Psoas muscle (tissue), 7 donors: ENCODE measurements at regions not wholly inside any gene's neighbourhood (a gene's known extent, or its start where the extent isn't known, plus 50 kb on each side); places are given as distances from the start of the nearest gene placed in this dataset.

Experiments used
- ATAC-seq, 4 donors: fragments of 200-7000 bp; cut with Tn5 transposase; one replicate each; pipeline ENCODE4 v1.9.1; 2020; ENCODE audit warnings: moderate library complexity in 3 of 4, mild to moderate bottlenecking in 2 of 4
- DNase-seq, 2 donors: peaks; one replicate each; pipeline ENCODE4 v3.0.0-alpha.2; 2020
- H3K27ac ChIP-seq: fragments of 200-600 bp; one replicate; pipeline ENCODE4 v1.8.0; 2022
- H3K27me3 ChIP-seq, 3 donors: fragments of 200-600 bp in 1 of 3; one replicate each; pipeline versions ENCODE4 v1.6.1 to v1.8.0; 2013 to 2022; ENCODE audit warnings: low read length in 2 of 3, mild to moderate bottlenecking in 2 of 3, moderate library complexity in 1 of 3; ENCODE audit not compliant: insufficient read depth in 3 of 3
- H3K36me3 ChIP-seq, 2 donors: fragments of 200-600 bp in 1 of 2; one replicate each; pipeline versions ENCODE4 v1.6.1 to v1.8.0; 2013 to 2022; ENCODE audit warnings: low read depth in 1 of 2, mild to moderate bottlenecking in 1 of 2, moderate library complexity in 1 of 2; ENCODE audit not compliant: insufficient read depth in 1 of 2
- H3K4me1 ChIP-seq: fragments of 200-600 bp; one replicate; pipeline ENCODE4 v1.8.0; 2022
- H3K4me3 ChIP-seq: fragments of 200-600 bp; one replicate; pipeline ENCODE4 v1.8.0; 2022; ENCODE audit warnings: mild to moderate bottlenecking
- H3K9me3 ChIP-seq: fragments of 200-600 bp; one replicate; pipeline ENCODE4 v1.8.0; 2022
- CTCF ChIP-seq: fragments of 200-600 bp; IDR thresholded peaks from one replicate; pipeline ENCODE4 v1.8.0; 2022; ENCODE audit warnings: antibody characterized with exemption
- WGBS, 3 donors: extraction: QIAGEN DNeasy Blood & Tissue Kit; methylation state at CpG; one replicate each; pipeline versions ENCODE4 v1.1.6 to v1.1.7; 2013; 5-methylcytosine and 5-hydroxymethylcytosine counted together
- intact Hi-C, 2 donors: fragments of 100-400 bp; cut with DNase I; formaldehyde crosslinking; loops; one replicate each; pipeline versions ENCODE4 v1.11.0 to v1.14.2; 2022
- donor health status: healthy with polysubstance abuse.
- donor health status: DM: no; HTN: no; CAD: no; lungs with moderate emphysema.
- donor health status: Bipolar disorder and iron deficiency.
- donor health status: healthy.
- donor health status: DM: yes; HTN: yes; CAD: no.
- donor health status: DM: no; HTN: no; CAD: no.
- donor health status: DM: yes; HTN: yes; CAD: no.

DNA sequence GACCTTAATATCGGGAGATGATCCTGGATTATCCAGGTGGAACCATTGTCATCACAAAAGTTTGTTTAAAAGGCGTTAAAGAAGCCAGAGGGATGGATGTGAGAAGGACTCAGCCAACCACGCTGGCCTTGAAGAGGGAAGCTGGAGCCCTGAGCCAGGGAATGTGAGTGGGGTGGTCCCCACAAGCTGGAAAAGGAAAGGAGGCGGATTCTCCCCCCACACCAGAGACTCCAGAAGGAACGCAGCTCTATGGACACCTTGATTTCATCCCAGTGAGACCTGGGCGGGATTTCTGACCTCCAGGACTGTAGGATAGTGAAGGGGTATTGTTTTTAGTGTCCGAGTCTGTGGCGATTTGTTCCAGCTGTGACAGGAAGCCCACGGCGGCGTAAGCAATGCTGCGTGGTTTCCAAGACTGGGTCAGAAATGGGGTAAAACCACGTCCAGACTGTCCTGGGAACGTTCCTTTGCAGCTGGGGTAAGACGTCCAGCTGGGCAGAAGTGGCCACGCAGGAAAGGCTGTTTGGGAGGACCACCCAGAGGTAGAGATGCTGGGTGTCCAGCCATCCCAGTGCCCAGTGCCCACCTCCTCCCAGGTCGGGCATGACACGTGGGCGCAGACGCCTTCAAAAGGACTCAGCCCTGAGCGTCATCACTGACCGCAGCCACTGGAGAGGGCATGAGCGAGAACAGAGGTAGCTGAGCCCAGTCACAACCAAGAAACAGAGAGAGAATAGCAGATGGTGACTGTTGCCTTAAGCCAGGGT lies 125.4 kb upstream of the USP29 start:
- no peak for TF ChIP-seq CTCF
- ATAC-seq: no peak
- H3K4me3 ChIP-seq: no peak overlapping the region
- WGBS, 3 donors: 70 to 76% (median 75%) methylated on average over 23 of the region's 23 CpGs
- H3K27me3 ChIP-seq: no peaks in the 10 kb centered on the region
- H3K9me3 ChIP-seq: peaks cover 3% of the 10 kb centered on the region
- H3K36me3 ChIP-seq: no peaks in the 10 kb centered on the region
- DNase-seq: no peak
- intact Hi-C loops: no loop called here
- H3K4me1 ChIP-seq: no peaks in the 10 kb centered on the region
- H3K27ac ChIP-seq: no peak overlapping the region

DNA sequence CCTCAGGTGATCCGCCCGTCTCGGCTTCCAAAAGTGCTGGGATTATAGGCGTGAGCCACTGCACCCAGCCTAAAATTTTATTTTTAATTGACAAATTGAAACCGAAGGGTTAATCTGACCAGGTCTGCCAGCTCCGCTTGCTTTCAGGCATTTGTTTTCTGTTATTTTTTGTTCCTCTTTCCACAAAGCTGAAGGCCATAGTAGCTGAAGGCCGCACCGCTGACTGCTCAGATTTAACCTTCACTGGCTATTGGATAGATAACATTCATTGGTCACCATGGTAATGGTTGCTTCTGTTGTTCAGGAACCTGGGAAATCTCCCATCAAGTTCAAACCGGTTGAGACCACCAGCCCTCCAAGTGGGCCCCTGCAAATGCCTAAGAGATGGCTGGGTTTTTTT lies 124.5 kb upstream of the USP29 start:
- H3K27me3 ChIP-seq: no peaks in the 10 kb centered on the region
- no peak for TF ChIP-seq CTCF
- H3K27ac ChIP-seq: no peak overlapping the region
- intact Hi-C loops: no loop called here
- no peak for DNase-seq
- H3K4me1 ChIP-seq: no peaks in the 10 kb centered on the region
- no peaks in the 10 kb centered on the region for H3K36me3 ChIP-seq
- peaks cover 1% of the 10 kb centered on the region for H3K9me3 ChIP-seq
- 72 to 74% (median 74%) methylated on average over 9 of the region's 9 CpGs for whole genome bisulfite sequencing, 3 donors
- no peak overlapping the region for H3K4me3 ChIP-seq
- ATAC-seq: no peak

DNA sequence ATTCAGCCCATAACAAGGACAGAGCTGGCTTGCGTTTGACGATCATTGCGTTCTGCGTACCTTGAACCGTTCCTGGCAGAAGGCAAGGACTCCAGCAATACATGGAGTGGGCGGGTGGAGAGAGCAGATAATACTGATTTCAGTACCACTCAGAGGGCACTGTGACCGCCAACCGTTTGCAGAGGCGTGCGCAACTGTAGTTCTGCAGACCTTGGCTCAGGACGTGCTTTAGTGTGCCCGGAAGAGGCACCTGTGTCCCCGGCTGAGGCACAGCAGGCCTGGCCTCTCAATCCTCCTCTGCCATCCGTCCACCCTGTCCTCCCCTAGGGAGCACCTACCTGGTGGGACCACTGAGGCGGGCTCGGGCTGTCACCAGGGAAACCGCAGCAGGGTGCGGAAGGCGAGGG lies 117.6 kb upstream of the USP29 start:
- no peak for ATAC-seq
- no peak for DNase-seq
- no peak for TF ChIP-seq CTCF
- no peak overlapping the region for H3K27ac ChIP-seq
- H3K27me3 ChIP-seq: no peaks in the 10 kb centered on the region
- H3K36me3 ChIP-seq: no peaks in the 10 kb centered on the region
- no peak overlapping the region for H3K4me3 ChIP-seq
- no peaks in the 10 kb centered on the region for H3K4me1 ChIP-seq
- 87 to 88% (median 88%) methylated on average over 19 of the region's 19 CpGs for WGBS, 3 donors
- intact Hi-C loops: no loop called here
- H3K9me3 ChIP-seq: peaks cover 3% of the 10 kb centered on the region

DNA sequence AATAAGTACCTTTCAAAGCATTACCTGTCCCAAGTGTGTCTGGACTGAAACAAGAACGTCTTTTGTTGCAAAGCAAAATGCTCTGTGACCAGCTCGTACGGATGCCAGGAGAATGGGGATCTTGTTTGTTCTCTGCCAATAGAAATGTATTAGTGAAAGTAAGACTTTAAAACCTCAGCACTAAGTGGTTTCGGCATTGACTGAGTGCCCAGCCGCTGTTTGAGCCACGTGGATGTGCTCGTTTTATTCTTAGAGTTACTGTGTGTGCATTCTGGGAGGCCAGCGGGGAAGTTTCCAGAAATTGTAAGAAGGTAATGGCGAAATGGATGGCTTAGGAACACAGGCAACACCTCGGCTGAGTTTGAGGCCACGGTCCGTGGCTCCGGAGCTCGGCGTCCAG lies 117.1 kb upstream of the USP29 start:
- Histone ChIP-seq H3K4me3 (no peak overlapping the region), H3K36me3 (no peaks in the 10 kb centered on the region), H3K9me3 (peaks cover 3% of the 10 kb centered on the region), H3K27me3 (no peaks in the 10 kb centered on the region), H3K4me1 (no peaks in the 10 kb centered on the region), H3K27ac (no peak overlapping the region)
- ATAC-seq (no peak), DNase-seq (no peak)
- 59 to 69% (median 61%) methylated on average over 15 of the region's 15 CpGs for WGBS, 3 donors
- intact Hi-C loops: no loop called here
- no peak for TF ChIP-seq CTCF

DNA sequence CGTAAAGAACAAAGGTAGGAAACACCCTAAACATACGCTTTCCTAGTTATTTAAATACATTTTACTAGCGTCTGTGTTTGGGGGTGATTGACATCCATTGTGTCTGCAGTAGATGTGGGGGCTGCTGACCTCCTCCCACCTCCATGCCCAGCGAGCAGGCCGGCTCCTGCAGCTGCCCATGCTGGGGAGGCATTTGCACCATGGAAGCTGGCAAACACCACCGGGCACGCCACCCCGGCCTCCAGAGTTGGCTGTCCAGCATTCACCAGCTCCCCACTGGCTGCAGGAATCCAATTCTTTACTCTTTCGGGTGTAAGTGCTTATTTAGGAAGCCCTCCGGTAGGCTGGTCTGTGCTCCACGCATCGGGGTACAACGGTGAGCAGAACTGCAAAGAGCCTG lies 115.4 kb upstream of the USP29 start:
- Histone ChIP-seq H3K4me3 (no peak overlapping the region), H3K4me1 (no peaks in the 10 kb centered on the region), H3K36me3 (no peaks in the 10 kb centered on the region), H3K27ac (no peak overlapping the region), H3K27me3 (no peaks in the 10 kb centered on the region), H3K9me3 (peaks cover 3% of the 10 kb centered on the region)
- ATAC-seq: no peak
- WGBS, 3 donors: 83 to 89% (median 85%) methylated on average over 13 of the region's 13 CpGs
- TF ChIP-seq CTCF: no peak
- no peak for DNase-seq
- intact Hi-C loops: no loop called here
